ENCODE measurements at regions not wholly inside any gene's neighbourhood (a gene's known extent, or its start where the extent isn't known, plus 50 kb on each side); places are given as distances from the start of the nearest gene placed in this dataset.

GRCh38 chr12:76277480-76277879, 70.7 kb downstream of the BBS10 start:
- no peak for TF ChIP-seq CTCF (IDR thresholded peaks at IDR 0.05)
- TF ChIP-seq EZH2 (IDR thresholded peaks at IDR 0.05) = no peak
- TF ChIP-seq EZH2phosphoT487 (IDR thresholded peaks at IDR 0.05) = no peak
